ENCODE measurements at regions not wholly inside any gene's neighbourhood (a gene's known extent, or its start where the extent isn't known, plus 50 kb on each side); places are given as distances from the start of the nearest gene placed in this dataset.

- DNase-seq (ENCODE audit: low spot score), result no peak
These were observed 63.5 kb upstream of the TTC14 start for GRCh38 chr3:180538493-180538892.

DNA sequence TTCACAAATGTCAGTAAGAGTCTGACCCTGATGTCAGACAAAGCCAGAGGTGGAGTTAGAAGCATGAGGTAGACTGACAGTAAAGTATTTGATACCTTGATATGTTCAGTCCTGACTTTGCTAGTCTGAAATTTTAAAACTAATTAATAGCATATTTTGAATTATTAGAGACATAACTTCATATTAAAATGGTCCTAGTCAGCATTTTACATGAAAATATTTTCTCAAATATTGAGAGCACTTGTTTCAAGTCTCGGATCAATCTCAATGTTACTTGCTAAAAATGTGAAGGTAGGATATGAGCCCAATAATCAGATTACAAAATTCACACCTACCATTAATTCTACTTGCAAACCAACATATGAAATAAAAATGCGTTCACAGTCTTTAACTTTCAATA, 58.1 kb upstream of the TTC14 start:
- no peak for DNase-seq (ENCODE audit: low spot score)

DNA sequence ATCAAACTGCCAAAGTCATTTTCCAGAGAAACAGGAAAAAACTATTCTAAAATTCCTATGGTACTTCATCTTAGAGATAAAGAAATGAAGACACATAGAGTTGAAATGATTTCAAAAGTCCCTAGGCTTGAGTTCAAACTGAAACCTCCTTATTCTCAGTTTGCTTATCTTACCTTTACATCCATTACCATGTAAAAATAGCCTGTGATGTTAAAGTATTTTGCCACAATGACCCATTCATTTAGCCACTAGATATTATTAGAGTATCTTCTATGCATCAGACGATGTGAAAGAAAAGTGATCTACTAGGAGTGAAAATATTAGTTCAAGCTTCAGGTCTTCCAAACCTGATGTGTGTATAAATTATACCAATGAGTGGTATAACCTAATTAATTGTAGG, 55.1 kb upstream of the TTC14 start:
- DNase-seq (ENCODE audit: low spot score), result no peak

GRCh38 chr3:180548050-180548449, 53.9 kb upstream of the TTC14 start:
- DNase-seq (ENCODE audit: low spot score), result no peak

Measured in pons (tissue), 1 donor.